ENCODE measurements at regions not wholly inside any gene's neighbourhood (a gene's known extent, or its start where the extent isn't known, plus 50 kb on each side); places are given as distances from the start of the nearest gene placed in this dataset.

- H3K27me3 Mint-ChIP-seq (ENCODE audit: insufficient read depth) = peaks cover 29% of the 10 kb centered on the region
- Histone ChIP-seq H3K27me3 (ENCODE audit: control insufficient read depth, insufficient read depth, low read length, poor library complexity, severe bottlenecking) (peaks cover 9% of the 10 kb centered on the region), H3K36me3 (ENCODE audit: control insufficient read depth, insufficient read depth, low read length) (no peaks in the 10 kb centered on the region), H3K9me3 (ENCODE audit: control insufficient read depth, low read length) (no peaks in the 10 kb centered on the region), H3K4me3 (ENCODE audit: low read length) (no peak overlapping the region), H3K9ac (ENCODE audit: extremely low read depth, low read length, poor library complexity, severe bottlenecking) (no peak overlapping the region), H3K4me1 (ENCODE audit: control insufficient read depth, insufficient read depth, low read length) (peaks cover 13% of the 10 kb centered on the region), H3K27ac (ENCODE audit: low read depth, low read length) (no peak overlapping the region)
- H3K9me3 Mint-ChIP-seq = no peaks in the 10 kb centered on the region
- peaks cover 38% of the 10 kb centered on the region for H3K4me1 Mint-ChIP-seq
- WGBS, 2 experiments (ENCODE audit: insufficient coverage in 1 of 2, insufficient read length in 1 of 2) = 92% methylated on average over 4 of the region's 4 CpGs; no CpG with 5 or more reads in 1 of the 2 experiments
- no peak overlapping the region for H3K4me3 Mint-ChIP-seq
- no peak for DNase-seq
- H3K27ac Mint-ChIP-seq = no peak overlapping the region
- no peak for TF ChIP-seq CTCF (conservative IDR thresholded peaks at IDR 0.05)
- no peaks in the 10 kb centered on the region for H3K36me3 Mint-ChIP-seq (ENCODE audit: low read depth)
Measured at GRCh38 chr16:52652033-52652432, 105.1 kb upstream of the TOX3 start.

GRCh38 chr16:52650789-52651188, 103.8 kb upstream of the TOX3 start:
- Histone ChIP-seq H3K4me3 (ENCODE audit: low read length) (no peak overlapping the region), H3K27me3 (ENCODE audit: control insufficient read depth, insufficient read depth, low read length, poor library complexity, severe bottlenecking) (peaks cover 9% of the 10 kb centered on the region), H3K27ac (ENCODE audit: low read depth, low read length) (no peak overlapping the region), H3K9me3 (ENCODE audit: control insufficient read depth, low read length) (no peaks in the 10 kb centered on the region), H3K9ac (ENCODE audit: extremely low read depth, low read length, poor library complexity, severe bottlenecking) (no peak overlapping the region), H3K36me3 (ENCODE audit: control insufficient read depth, insufficient read depth, low read length) (no peaks in the 10 kb centered on the region), H3K4me1 (ENCODE audit: control insufficient read depth, insufficient read depth, low read length) (peaks cover 13% of the 10 kb centered on the region)
- DNase-seq = no peak
- H3K36me3 Mint-ChIP-seq (ENCODE audit: low read depth) = no peaks in the 10 kb centered on the region
- H3K27me3 Mint-ChIP-seq (ENCODE audit: insufficient read depth) = peaks cover 26% of the 10 kb centered on the region
- H3K4me3 Mint-ChIP-seq = no peak overlapping the region
- WGBS, 2 experiments (ENCODE audit: insufficient coverage in 1 of 2, insufficient read length in 1 of 2) = 98% methylated on average over 2 of the region's 3 CpGs; no CpG with 5 or more reads in 1 of the 2 experiments
- H3K9me3 Mint-ChIP-seq = peaks cover 2% of the 10 kb centered on the region
- TF ChIP-seq CTCF (conservative IDR thresholded peaks at IDR 0.05) = no peak
- peaks cover 42% of the 10 kb centered on the region for H3K4me1 Mint-ChIP-seq
- H3K27ac Mint-ChIP-seq = no peak overlapping the region

GRCh38 chr16:52650318-52650717, 103.4 kb upstream of the TOX3 start:
- Histone ChIP-seq H3K4me1 (ENCODE audit: control insufficient read depth, insufficient read depth, low read length) (peaks cover 13% of the 10 kb centered on the region), H3K36me3 (ENCODE audit: control insufficient read depth, insufficient read depth, low read length) (no peaks in the 10 kb centered on the region), H3K9me3 (ENCODE audit: control insufficient read depth, low read length) (no peaks in the 10 kb centered on the region), H3K4me3 (ENCODE audit: low read length) (no peak overlapping the region), H3K27me3 (ENCODE audit: control insufficient read depth, insufficient read depth, low read length, poor library complexity, severe bottlenecking) (peaks cover 9% of the 10 kb centered on the region), H3K27ac (ENCODE audit: low read depth, low read length) (no peak overlapping the region), H3K9ac (ENCODE audit: extremely low read depth, low read length, poor library complexity, severe bottlenecking) (no peak overlapping the region)
- no peak overlapping the region for H3K4me3 Mint-ChIP-seq
- H3K36me3 Mint-ChIP-seq (ENCODE audit: low read depth) = no peaks in the 10 kb centered on the region
- H3K9me3 Mint-ChIP-seq = peaks cover 2% of the 10 kb centered on the region
- WGBS, 2 experiments (ENCODE audit: insufficient coverage in 1 of 2, insufficient read length in 1 of 2) = 89 to 91% methylated on average over 2 to 3 of the region's 3 CpGs
- no peak for TF ChIP-seq CTCF (conservative IDR thresholded peaks at IDR 0.05)
- no peak for DNase-seq
- H3K27me3 Mint-ChIP-seq (ENCODE audit: insufficient read depth) = peaks cover 26% of the 10 kb centered on the region
- H3K27ac Mint-ChIP-seq = no peak overlapping the region
- H3K4me1 Mint-ChIP-seq = peaks cover 42% of the 10 kb centered on the region

Data from endodermal cell (in vitro differentiated cells).